GM13976 (cell line): ENCODE measurements at regions not wholly inside any gene's neighbourhood (a gene's known extent, or its start where the extent isn't known, plus 50 kb on each side); places are given as distances from the start of the nearest gene placed in this dataset.

Experiments
- DNase-seq: peaks from one replicate; pipeline ENCODE4 v3.0.0; 2012; ENCODE audit warnings: low spot score
- CTCF ChIP-seq: IDR thresholded peaks from 2 replicates; pipeline ENCODE4 v1.5.1; 2012; ENCODE audit warnings: borderline replicate concordance, mild to moderate bottlenecking; ENCODE audit not compliant: insufficient read depth; ENCODE audit errors: extremely low read depth, missing control alignments, control extremely low read depth
- in situ Hi-C: fragments of 300-500 bp; cut with MboI; formaldehyde crosslinking; loops from one replicate; pipeline ENCODE4 v1.12.0; 2022; ENCODE audit warnings: low sequenced_read_pairs, mixed read lengths, inconsistent platforms; ENCODE audit not compliant: unreplicated experiment

GRCh38 chr10:131735577-131735976, 165.2 kb upstream of the PPP2R2D start:
- in situ Hi-C loops = no loop called here
- TF ChIP-seq CTCF = no peak

GRCh38 chr10:131736321-131736980, 164.4 kb upstream of the PPP2R2D start:
- in situ Hi-C loops = no loop called here
- DNase-seq = no peak
- no peak for TF ChIP-seq CTCF

More at GRCh38 chr10:131735577-131735976, 165.2 kb upstream of the PPP2R2D start:
- DNase-seq = no peak

- no peak for TF ChIP-seq CTCF
- DNase-seq = no peak
- in situ Hi-C loops = no loop called here
These were observed 163.0 kb upstream of the PPP2R2D start for GRCh38 chr10:131737543-131738395.

- no peak for DNase-seq
These were observed 162.4 kb upstream of the PPP2R2D start for GRCh38 chr10:131738396-131738735.

GRCh38 chr10:131739206-131739605, 161.6 kb upstream of the PPP2R2D start:
- TF ChIP-seq CTCF = no peak
- DNase-seq = no peak
- in situ Hi-C loops = no loop called here

More at GRCh38 chr10:131738396-131738735, 162.4 kb upstream of the PPP2R2D start:
- TF ChIP-seq CTCF = no peak
- in situ Hi-C loops = no loop called here

- no peak for DNase-seq
- no peak for TF ChIP-seq CTCF
- in situ Hi-C loops = no loop called here
These were observed 158.3 kb upstream of the PPP2R2D start for GRCh38 chr10:131742500-131742951.
